ENCODE measurements at regions not wholly inside any gene's neighbourhood (a gene's known extent, or its start where the extent isn't known, plus 50 kb on each side); places are given as distances from the start of the nearest gene placed in this dataset.

GRCh38 chr4:144302704-144303536 is 162.4 kb upstream of the GYPA start:
- DNase-seq, result no peak

GRCh38 chr4:144304025-144304424 is 163.5 kb upstream of the GYPA start:
- DNase-seq, result no peak

- no peak for DNase-seq
Measured at GRCh38 chr4:144310535-144310934, 170.0 kb upstream of the GYPA start.

- no peak for DNase-seq
Measured at GRCh38 chr4:144313370-144313769, 172.9 kb upstream of the GYPA start.

GRCh38 chr4:144316869-144317268 is 176.4 kb upstream of the GYPA start:
- no peak for DNase-seq

GRCh38 chr4:144318797-144319196 is 178.3 kb upstream of the GYPA start:
- no peak for DNase-seq

- no peak for DNase-seq
Measured at GRCh38 chr4:144336633-144337032, 196.1 kb upstream of the GYPA start.

- DNase-seq, result no peak
Measured at GRCh38 chr4:144338148-144338547, 197.6 kb upstream of the GYPA start.

- DNase-seq, result no peak
Measured at GRCh38 chr4:144338834-144339233, 198.3 kb upstream of the GYPA start.

GRCh38 chr4:144340931-144341330 is 200.4 kb upstream of the GYPA start:
- no peak for DNase-seq

- DNase-seq, result no peak
Measured at GRCh38 chr4:144342949-144343760, 202.6 kb upstream of the GYPA start.

- no peak for DNase-seq
Measured at GRCh38 chr4:144347121-144347520, 206.6 kb upstream of the GYPA start.

- DNase-seq, result no peak
Measured at GRCh38 chr4:144350706-144351105, 210.2 kb upstream of the GYPA start.

GRCh38 chr4:144351306-144351705 is 210.8 kb upstream of the GYPA start:
- DNase-seq, result no peak

GRCh38 chr4:144353292-144353691 is 212.8 kb upstream of the GYPA start:
- no peak for DNase-seq

- DNase-seq, result peak; percentile 80
Measured at GRCh38 chr4:144355811-144356757, 215.6 kb upstream of the GYPA start.

- DNase-seq, result no peak
Measured at GRCh38 chr4:144356941-144357381, 216.4 kb upstream of the GYPA start.

- DNase-seq, result no peak
Measured at GRCh38 chr4:144357975-144358374, 217.5 kb upstream of the GYPA start.

GRCh38 chr4:144360146-144360793 is 219.8 kb upstream of the GYPA start:
- DNase-seq, result no peak

- no peak for DNase-seq
Measured at GRCh38 chr4:144362366-144362765, 221.8 kb upstream of the GYPA start.

- no peak for DNase-seq
Measured at GRCh38 chr4:144363890-144364289, 223.4 kb upstream of the GYPA start.

GRCh38 chr4:144366425-144366824 is 225.9 kb upstream of the GYPA start:
- no peak for DNase-seq

Data from right hindlimb (tissue), 1 donor.